PFSK-1 (cell line): ENCODE measurements at regions not wholly inside any gene's neighbourhood (a gene's known extent, or its start where the extent isn't known, plus 50 kb on each side); places are given as distances from the start of the nearest gene placed in this dataset.

Source experiments
- POLR2AphosphoS5 ChIP-seq: IDR thresholded peaks from 2 replicates; pipeline ENCODE4 v1.6.1; 2012; ENCODE audit warnings: low read depth, mild to moderate bottlenecking, control low read depth, low read length, moderate library complexity
- SIN3A ChIP-seq: IDR thresholded peaks from 2 replicates; pipeline ENCODE4 v1.6.1; 2012; ENCODE audit warnings: mild to moderate bottlenecking, low read length, moderate library complexity, borderline replicate concordance; ENCODE audit not compliant: insufficient read depth

DNA sequence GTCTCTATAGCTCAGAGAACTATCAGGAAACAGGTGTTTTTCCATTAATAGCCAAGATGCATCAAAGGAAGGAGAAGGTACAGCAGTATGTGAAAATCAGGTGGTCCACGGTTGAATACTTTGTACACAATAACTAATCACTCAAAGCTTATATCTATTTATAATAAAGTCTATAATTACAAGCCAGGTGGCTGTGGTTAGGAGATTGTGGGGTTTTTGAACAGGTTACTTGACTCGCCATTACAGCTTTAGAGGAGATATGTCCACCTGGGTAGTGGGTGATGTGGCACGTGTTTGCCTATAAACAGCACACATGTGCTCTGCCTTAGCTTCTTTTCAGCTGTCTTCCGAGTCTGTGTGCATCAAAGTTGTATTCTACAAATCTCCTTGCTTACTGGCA is 892.2 kb upstream of the ZEB2 start:
- no peak for TF ChIP-seq POLR2AphosphoS5
- TF ChIP-seq SIN3A = no peak
